ENCODE measurements at regions not wholly inside any gene's neighbourhood (a gene's known extent, or its start where the extent isn't known, plus 50 kb on each side); places are given as distances from the start of the nearest gene placed in this dataset.

DNA sequence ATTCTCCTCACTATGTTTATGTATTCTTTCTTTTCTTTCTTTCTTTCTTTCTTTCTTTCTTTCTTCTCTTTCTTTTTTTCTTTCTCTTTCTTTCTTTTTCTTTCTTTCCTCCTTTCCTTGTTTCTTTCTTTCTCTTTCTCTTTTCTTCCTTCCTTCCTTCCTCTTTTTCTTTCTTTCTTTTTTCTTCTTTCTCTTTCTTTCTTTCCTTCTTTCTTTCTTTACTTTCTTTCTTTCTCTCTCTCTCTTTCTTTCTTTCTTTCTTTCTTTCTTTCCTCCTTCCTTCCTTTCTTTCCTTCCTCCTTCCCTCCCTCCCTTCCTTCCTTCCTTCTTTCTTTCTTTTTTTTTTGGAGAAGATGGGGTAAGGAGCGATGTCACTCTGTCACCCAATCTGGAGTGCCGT, 1405.5 kb downstream of the SLITRK5 start:
- TF ChIP-seq CTCF (tag by site-specific recombination; IDR thresholded peaks at IDR 0.05) (no peak), HOXA7 (CRISPR knock-in tag; IDR thresholded peaks at IDR 0.05; ENCODE audit: borderline replicate concordance) (no peak), PBX3 (CRISPR knock-in tag; IDR thresholded peaks at IDR 0.05) (no peak), TCF7L2 (IDR thresholded peaks at IDR 0.05; ENCODE audit: borderline replicate concordance, low read depth, low read length) (no peak), SP2 (tag by site-specific recombination; IDR thresholded peaks at IDR 0.05) (no peak), GLI2 (tag by site-specific recombination; IDR thresholded peaks at IDR 0.05; ENCODE audit: borderline replicate concordance, low read depth) (no peak), ZNF24 (tag by site-specific recombination; IDR thresholded peaks at IDR 0.05) (no peak), ZNF274 (IDR thresholded peaks at IDR 0.05; ENCODE audit: low read length) (no peak), ZNF274 (tag by site-specific recombination; IDR thresholded peaks at IDR 0.05; ENCODE audit: borderline replicate concordance) (no peak), GFI1B (tag by site-specific recombination; IDR thresholded peaks at IDR 0.05) (no peak), ZNF335 (tag by site-specific recombination; conservative IDR thresholded peaks at IDR 0.05) (no peak), ZNF791 (tag by site-specific recombination; IDR thresholded peaks at IDR 0.05) (no peak)
- TF ChIP-seq, protein P1, sequence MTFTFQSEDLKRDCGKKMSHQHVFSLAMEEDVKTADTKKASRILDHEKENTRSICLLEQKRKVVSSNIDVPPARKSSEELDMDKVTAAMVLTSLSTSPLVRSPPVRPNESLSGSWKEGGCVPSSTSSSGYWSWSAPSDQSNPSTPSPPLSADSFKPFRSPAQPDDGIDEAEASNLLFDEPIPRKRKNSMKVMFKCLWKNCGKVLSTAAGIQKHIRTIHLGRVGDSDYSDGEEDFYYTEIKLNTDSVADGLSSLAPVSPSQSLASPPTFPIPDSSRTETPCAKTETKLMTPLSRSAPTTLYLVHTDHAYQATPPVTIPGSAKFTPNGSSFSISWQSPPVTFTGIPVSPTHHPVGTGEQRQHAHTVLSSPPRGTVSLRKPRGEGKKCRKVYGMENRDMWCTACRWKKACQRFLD (tag by site-specific recombination; IDR thresholded peaks at IDR 0.05): no peak

Data from HEK293 (cell line).